HCT116 (cell line): ENCODE measurements at regions not wholly inside any gene's neighbourhood (a gene's known extent, or its start where the extent isn't known, plus 50 kb on each side); places are given as distances from the start of the nearest gene placed in this dataset.

Experiments used
- ATAC-seq: fragments of 200-7000 bp; cut with Tn5 transposase; 2 replicates; pipeline ENCODE4 v1.9.1; 2020; ENCODE audit warnings: mild to moderate bottlenecking, moderate library complexity
- BruUV-seq: library from RNA; stranded (reverse); fragments of 400-500 nt; replicated peaks from 2 replicates; lab custom pipeline; 2021; lab: Mats Ljungman, UMichigan
- CTCF ChIA-PET: fragments of 300-600 bp; sonication (Branson Sonifier 250); formaldehyde crosslinking; loops from one replicate; lab custom pipeline; 2021; ENCODE audit warnings: antibody characterized with exemption; lab: Charles Lee
- POLR2A ChIA-PET: fragments of 300-600, 350-600 bp; sonication (Branson Sonifier 250); formaldehyde crosslinking; loops from one replicate; lab custom pipeline; 2021; ENCODE audit warnings: antibody characterized with exemption; lab: Charles Lee
- RAD21 ChIA-PET, 2 experiments: fragments of 300-600 bp; sonication (Branson Sonifier 250); formaldehyde crosslinking; loops; one replicate each; lab custom pipeline; 2023; ENCODE audit warnings: low total read pairs in 2 of 2; ENCODE audit not compliant: uncharacterized antibody in 2 of 2, unreplicated experiment in 2 of 2, low non-redundant PET in 1 of 2; lab: Charles Lee
- DNase-seq: peaks from one replicate; pipeline ENCODE4 v3.0.0-alpha.2; 2010; ENCODE audit warnings: low read depth, low spot score
- H2AFZ ChIP-seq: fragments of 200-600 bp; shearing (Covaris generic), sonication (generic); 2 replicates; pipeline ENCODE4 v1.6.1; 2017; ENCODE audit warnings: low read depth, mixed run types, mixed read lengths, antibody characterized with exemption, low read length; ENCODE audit not compliant: poor library complexity, severe bottlenecking
- H3K27ac ChIP-seq: 2 replicates; pipeline ENCODE4 v1.5.1; 2012; ENCODE audit warnings: low read depth, low read length
- H3K27me3 ChIP-seq: fragments of 200-600 bp; sonication (generic); 2 replicates; pipeline ENCODE4 v1.6.1; 2016; ENCODE audit warnings: mixed run types, low read length, mixed read lengths; ENCODE audit not compliant: insufficient read depth
- H3K36me3 ChIP-seq, 2 experiments: fragments of 200-500 bp in 1 of 2; fragments of 200-600 bp in 1 of 2; sonication (Bioruptor generic) in 1 of 2; sonication (generic) in 1 of 2; 2 replicates each; pipeline versions ENCODE4 v1.5.1 to v1.6.1; 2014 to 2016; ENCODE audit warnings: low read length in 2 of 2, inconsistent platforms in 1 of 2, mixed read lengths in 1 of 2, mixed run types in 1 of 2; ENCODE audit not compliant: insufficient read depth in 2 of 2, control insufficient read depth in 1 of 2
- H3K4me1 ChIP-seq, 2 experiments: fragments of 200-600 bp in 1 of 2; sonication (generic) in 1 of 2; 2 replicates each; pipeline versions ENCODE4 v1.5.1 to v1.6.1; 2012 to 2017; ENCODE audit warnings: low read length in 2 of 2, inconsistent platforms in 1 of 2, mild to moderate bottlenecking in 1 of 2, mixed read lengths in 1 of 2, mixed run types in 1 of 2, moderate library complexity in 1 of 2; ENCODE audit not compliant: insufficient read depth in 2 of 2, control insufficient read depth in 1 of 2
- H3K4me2 ChIP-seq: fragments of 200-600 bp; sonication (generic); 2 replicates; pipeline ENCODE4 v1.6.1; 2017; ENCODE audit warnings: mixed run types, low read length, mixed read lengths
- H3K4me3 ChIP-seq, 2 experiments: fragments of 200-600 bp in 1 of 2; sonication (generic) in 1 of 2; replicated peaks in 1 of 2; 2 replicates each; pipeline ENCODE4 v1.5.1; 2011 to 2016; ENCODE audit warnings: low read length in 2 of 2, control low read depth in 1 of 2, low read depth in 1 of 2, mild to moderate bottlenecking in 1 of 2, mixed read lengths in 1 of 2, mixed run types in 1 of 2
- H3K79me2 ChIP-seq: fragments of 200-600 bp; sonication (generic); 2 replicates; pipeline ENCODE4 v1.6.1; 2017; ENCODE audit warnings: mild to moderate bottlenecking, mixed run types, low read length, moderate library complexity, mixed read lengths; ENCODE audit not compliant: insufficient read depth
- H3K9ac ChIP-seq: fragments of 200-600 bp; sonication (generic); 2 replicates; pipeline ENCODE4 v1.6.1; 2016; ENCODE audit warnings: low read length, mixed read lengths
- H3K9me2 ChIP-seq: fragments of 200-600 bp; sonication (generic), shearing (Covaris generic); 2 replicates; pipeline ENCODE4 v1.6.1; 2017; ENCODE audit warnings: mixed run types, mild to moderate bottlenecking, moderate library complexity; ENCODE audit not compliant: insufficient read depth
- H3K9me3 ChIP-seq, 2 experiments: fragments of 200-500 bp in 1 of 2; fragments of 200-600 bp in 1 of 2; sonication (Bioruptor generic) in 1 of 2; sonication (generic) in 1 of 2; 2 replicates each; pipeline ENCODE4 v1.6.1; 2014 to 2017; ENCODE audit warnings: low read length in 2 of 2, mixed read lengths in 2 of 2, inconsistent platforms in 1 of 2, low read depth in 1 of 2, mild to moderate bottlenecking in 1 of 2, mixed run types in 1 of 2, moderate library complexity in 1 of 2; ENCODE audit not compliant: control insufficient read depth in 1 of 2, insufficient read depth in 1 of 2
- H4K20me1 ChIP-seq: fragments of 200-600 bp; sonication (generic), shearing (Covaris generic); 2 replicates; pipeline ENCODE4 v1.6.1; 2017; ENCODE audit warnings: mixed run types, mild to moderate bottlenecking, moderate library complexity; ENCODE audit not compliant: insufficient read depth
- ATF3 ChIP-seq: IDR thresholded peaks from 2 replicates; pipeline ENCODE4 v1.6.1; 2012
- CTCF ChIP-seq, 3 experiments: fragments of 200-600 bp in 1 of 3; sonication (generic) in 1 of 3; IDR thresholded peaks in 2 of 3; conservative IDR thresholded peaks in 1 of 3; 2 replicates each; pipeline ENCODE4 v1.5.1; 2012 to 2017; ENCODE audit warnings: low read depth in 2 of 3, low read length in 2 of 3, antibody characterized with exemption in 1 of 3, borderline replicate concordance in 1 of 3, control low read depth in 1 of 3, mild to moderate bottlenecking in 1 of 3, mixed read lengths in 1 of 3, mixed run types in 1 of 3, moderate library complexity in 1 of 3; ENCODE audit not compliant: insufficient read depth in 1 of 3
- EZH2 ChIP-seq: fragments of 200-600 bp; sonication (generic); IDR thresholded peaks from 2 replicates; pipeline ENCODE4 v1.6.1; 2017; ENCODE audit warnings: antibody characterized with exemption, mixed run types
- FOSL1 ChIP-seq: IDR thresholded peaks from 2 replicates; pipeline ENCODE4 v1.6.1; 2012; ENCODE audit warnings: low read depth
- POLR2A ChIP-seq: IDR thresholded peaks from 2 replicates; pipeline ENCODE4 v1.7.0; 2011; ENCODE audit warnings: borderline replicate concordance; ENCODE audit not compliant: insufficient read depth, insufficient read length; ENCODE audit errors: extremely low read depth
- RAD21 ChIP-seq: IDR thresholded peaks from 2 replicates; pipeline ENCODE4 v1.6.1; 2012; ENCODE audit warnings: low read depth, mild to moderate bottlenecking
- REST ChIP-seq: IDR thresholded peaks from 2 replicates; pipeline ENCODE4 v1.6.1; 2012; ENCODE audit warnings: low read depth
- YY1 ChIP-seq: IDR thresholded peaks from 2 replicates; pipeline ENCODE4 v1.6.1; 2011; ENCODE audit warnings: low read length, low read depth, moderate library complexity, mild to moderate bottlenecking; ENCODE audit not compliant: insufficient replicate concordance; ENCODE audit errors: extremely low read depth
- ZBTB33 ChIP-seq: IDR thresholded peaks from 2 replicates; pipeline ENCODE4 v1.6.1; 2011; ENCODE audit warnings: mild to moderate bottlenecking, low read length, moderate library complexity; ENCODE audit not compliant: insufficient replicate concordance; ENCODE audit errors: extremely low read depth
- intact Hi-C: fragments of 100-400 bp; cut with micrococcal nuclease; formaldehyde crosslinking; loops from 2 replicates; pipeline ENCODE4 v1.10.0; 2022

- Histone ChIP-seq H2AFZ (no peak overlapping the region), H3K27ac (no peak overlapping the region), H3K4me2 (no peak overlapping the region), H3K4me1 (no peaks in the 10 kb centered on the region), H3K36me3 (no peaks in the 10 kb centered on the region), H3K27me3 (no peaks in the 10 kb centered on the region), H4K20me1 (no peaks in the 10 kb centered on the region), H3K9me3 (no peaks in the 10 kb centered on the region), H3K9me2 (no peaks in the 10 kb centered on the region), H3K79me2 (no peaks in the 10 kb centered on the region), H3K4me3 (no peak overlapping the region), H3K9ac (no peak overlapping the region)
- peak; percentile 75 for ATAC-seq
- POLR2A ChIA-PET: no interaction called here
- intact Hi-C loops: no loop called here
- TF ChIP-seq EZH2 (no peak), ZBTB33 (no peak), FOSL1 (no peak), REST (no peak), YY1 (no peak), CTCF (IDR thresholded peaks at IDR 0.05 in 2 of 3, conservative IDR thresholded peaks at IDR 0.05 in 1 of 3; ENCODE audit: borderline replicate concordance in 1 of 3, insufficient read depth in 1 of 3, low read depth in 2 of 3, low read length in 2 of 3) (peak in 2 of 3 experiments; percentile 30 to 32; a peak in 3 of 6 replicates), POLR2A (no peak), ATF3 (no peak), RAD21 (no peak)
- DNase-seq: no peak
- RAD21 ChIA-PET: no interaction called here
- no TSS peak for BruUV-seq
- CTCF ChIA-PET: interaction anchor here (1.2 kb wide), 1 partner anchor 27 kb away, joined by 4 read pairs; no protein-coding TSS in a partner anchor
Measured at GRCh38 chr22:35177811-35178210, 79.5 kb upstream of the HMGXB4 start.
